PC-9 (cell line): ENCODE measurements at regions not wholly inside any gene's neighbourhood (a gene's known extent, or its start where the extent isn't known, plus 50 kb on each side); places are given as distances from the start of the nearest gene placed in this dataset.

Experiments used
- BruUV-seq: library from RNA; stranded (reverse); fragments of 400-500 nt; replicated peaks from 2 replicates; lab custom pipeline; 2021; lab: Mats Ljungman, UMichigan
- CTCF ChIA-PET: fragments of 300-600 bp; sonication (Branson Sonifier 250); formaldehyde crosslinking; loops from one replicate; lab custom pipeline; 2022; ENCODE audit warnings: antibody characterized with exemption; lab: Charles Lee
- POLR2A ChIA-PET: fragments of 300-600 bp; sonication (Branson Sonifier 250); formaldehyde crosslinking; loops from one replicate; lab custom pipeline; 2022; ENCODE audit warnings: antibody characterized with exemption; ENCODE audit not compliant: unreplicated experiment; lab: Charles Lee
- DNase-seq, 2 experiments: peaks; one replicate each; pipeline versions ENCODE4 v3.0.0 to v3.0.0-alpha.2; 2015 to 2022; ENCODE audit warnings: mixed read lengths in 1 of 2
- H2AFZ ChIP-seq: fragments of 200-600 bp; sonication (generic); 2 replicates; pipeline ENCODE4 v1.8.1; 2017; ENCODE audit warnings: antibody characterized with exemption
- H3F3A ChIP-seq: fragments of 200-600 bp; sonication (generic); 2 replicates; pipeline ENCODE4 v1.8.1; 2017; ENCODE audit warnings: antibody characterized with exemption, mild to moderate bottlenecking, low read depth; ENCODE audit not compliant: insufficient read depth
- H3K27ac ChIP-seq: fragments of 200-600 bp; sonication (generic); 2 replicates; pipeline ENCODE4 v1.6.1; 2016; ENCODE audit warnings: mixed run types
- H3K27me3 ChIP-seq: fragments of 200-600 bp; sonication (generic); 2 replicates; pipeline ENCODE4 v1.6.1; 2016; ENCODE audit warnings: low read depth, mixed run types; ENCODE audit not compliant: insufficient read depth
- H3K36me3 ChIP-seq: fragments of 200-600 bp; sonication (generic); 2 replicates; pipeline ENCODE4 v1.6.1; 2016; ENCODE audit warnings: low read depth, mixed run types
- H3K4me1 ChIP-seq: fragments of 200-600 bp; sonication (generic); replicated peaks from 2 replicates; pipeline ENCODE4 v1.6.1; 2016; ENCODE audit warnings: mixed run types; ENCODE audit not compliant: insufficient read depth
- H3K4me2 ChIP-seq: fragments of 200-600 bp; sonication (generic); 2 replicates; pipeline ENCODE4 v1.6.1; 2017; ENCODE audit warnings: mixed run types
- H3K4me3 ChIP-seq: fragments of 200-600 bp; sonication (generic); 2 replicates; pipeline ENCODE4 v1.6.1; 2016; ENCODE audit warnings: mixed run types
- H3K79me2 ChIP-seq: fragments of 200-600 bp; sonication (generic); 2 replicates; pipeline ENCODE4 v1.6.1; 2017; ENCODE audit warnings: low read depth, mixed run types
- H3K9me2 ChIP-seq: fragments of 200-600 bp; sonication (generic); 2 replicates; pipeline ENCODE4 v1.8.1; 2017; ENCODE audit warnings: mild to moderate bottlenecking; ENCODE audit not compliant: insufficient read depth
- H3K9me3 ChIP-seq: fragments of 200-600 bp; sonication (generic); 2 replicates; pipeline ENCODE4 v1.8.1; 2016; ENCODE audit warnings: low read depth; ENCODE audit not compliant: insufficient read depth
- H4K20me1 ChIP-seq: fragments of 200-600 bp; sonication (generic); 2 replicates; pipeline ENCODE4 v1.8.1; 2017; ENCODE audit not compliant: insufficient read depth
- EZH2 ChIP-seq: fragments of 200-600 bp; sonication (generic); IDR thresholded peaks from 2 replicates; pipeline ENCODE4 v1.8.0; 2017; ENCODE audit warnings: antibody characterized with exemption, low read depth
- intact Hi-C: fragments of 100-400 bp; cut with micrococcal nuclease; formaldehyde crosslinking; loops from one replicate; pipeline ENCODE4 v1.10.0; 2022; ENCODE audit not compliant: unreplicated experiment
- TF ChIP-seq, protein P1 (sequence below): fragments of 200-600 bp; sonication (generic); conservative IDR thresholded peaks from 2 replicates; pipeline ENCODE4 v1.6.1; 2017; ENCODE audit warnings: mixed run types, antibody characterized with exemption, mild to moderate bottlenecking, moderate library complexity

DNA sequence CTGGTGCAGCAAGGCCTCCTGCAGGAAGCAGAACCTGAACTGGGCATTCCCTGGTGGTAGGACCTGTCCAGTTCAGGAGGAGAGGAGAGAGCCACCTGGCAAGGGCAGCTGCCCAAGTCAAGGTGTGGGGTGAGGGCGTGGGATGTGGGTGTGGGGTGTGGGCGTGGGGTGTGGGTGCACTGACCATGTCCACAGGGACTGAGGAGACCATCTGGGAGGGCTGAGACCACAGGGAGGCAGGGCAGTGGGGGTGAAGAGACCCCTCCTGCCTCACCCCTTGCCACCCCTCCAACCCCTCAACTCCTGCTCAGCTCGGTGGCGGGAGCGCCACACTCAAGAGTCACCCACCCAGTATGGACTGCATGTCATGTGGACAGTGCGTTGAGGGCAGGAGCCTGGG lies 117.9 kb downstream of the CPZ start:
- Histone ChIP-seq H3K9me2 (no peaks in the 10 kb centered on the region), H3K36me3 (no peaks in the 10 kb centered on the region), H3K4me3 (no peak overlapping the region), H3K4me2 (no peak overlapping the region), H3K27me3 (peaks cover 70% of the 10 kb centered on the region), H2AFZ (no peak overlapping the region), H3K9me3 (no peaks in the 10 kb centered on the region), H4K20me1 (no peaks in the 10 kb centered on the region), H3K79me2 (no peaks in the 10 kb centered on the region), H3K4me1 (no peaks in the 10 kb centered on the region), H3K27ac (no peak overlapping the region), H3F3A (no peaks in the 10 kb centered on the region)
- CTCF ChIA-PET: no interaction called here
- POLR2A ChIA-PET: no interaction called here
- DNase-seq: no peak
- intact Hi-C loops: no loop called here
- BruUV-seq: no TSS peak
- TF ChIP-seq EZH2: no peak
- TF ChIP-seq, protein P1, sequence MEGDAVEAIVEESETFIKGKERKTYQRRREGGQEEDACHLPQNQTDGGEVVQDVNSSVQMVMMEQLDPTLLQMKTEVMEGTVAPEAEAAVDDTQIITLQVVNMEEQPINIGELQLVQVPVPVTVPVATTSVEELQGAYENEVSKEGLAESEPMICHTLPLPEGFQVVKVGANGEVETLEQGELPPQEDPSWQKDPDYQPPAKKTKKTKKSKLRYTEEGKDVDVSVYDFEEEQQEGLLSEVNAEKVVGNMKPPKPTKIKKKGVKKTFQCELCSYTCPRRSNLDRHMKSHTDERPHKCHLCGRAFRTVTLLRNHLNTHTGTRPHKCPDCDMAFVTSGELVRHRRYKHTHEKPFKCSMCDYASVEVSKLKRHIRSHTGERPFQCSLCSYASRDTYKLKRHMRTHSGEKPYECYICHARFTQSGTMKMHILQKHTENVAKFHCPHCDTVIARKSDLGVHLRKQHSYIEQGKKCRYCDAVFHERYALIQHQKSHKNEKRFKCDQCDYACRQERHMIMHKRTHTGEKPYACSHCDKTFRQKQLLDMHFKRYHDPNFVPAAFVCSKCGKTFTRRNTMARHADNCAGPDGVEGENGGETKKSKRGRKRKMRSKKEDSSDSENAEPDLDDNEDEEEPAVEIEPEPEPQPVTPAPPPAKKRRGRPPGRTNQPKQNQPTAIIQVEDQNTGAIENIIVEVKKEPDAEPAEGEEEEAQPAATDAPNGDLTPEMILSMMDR: no peak

DNA sequence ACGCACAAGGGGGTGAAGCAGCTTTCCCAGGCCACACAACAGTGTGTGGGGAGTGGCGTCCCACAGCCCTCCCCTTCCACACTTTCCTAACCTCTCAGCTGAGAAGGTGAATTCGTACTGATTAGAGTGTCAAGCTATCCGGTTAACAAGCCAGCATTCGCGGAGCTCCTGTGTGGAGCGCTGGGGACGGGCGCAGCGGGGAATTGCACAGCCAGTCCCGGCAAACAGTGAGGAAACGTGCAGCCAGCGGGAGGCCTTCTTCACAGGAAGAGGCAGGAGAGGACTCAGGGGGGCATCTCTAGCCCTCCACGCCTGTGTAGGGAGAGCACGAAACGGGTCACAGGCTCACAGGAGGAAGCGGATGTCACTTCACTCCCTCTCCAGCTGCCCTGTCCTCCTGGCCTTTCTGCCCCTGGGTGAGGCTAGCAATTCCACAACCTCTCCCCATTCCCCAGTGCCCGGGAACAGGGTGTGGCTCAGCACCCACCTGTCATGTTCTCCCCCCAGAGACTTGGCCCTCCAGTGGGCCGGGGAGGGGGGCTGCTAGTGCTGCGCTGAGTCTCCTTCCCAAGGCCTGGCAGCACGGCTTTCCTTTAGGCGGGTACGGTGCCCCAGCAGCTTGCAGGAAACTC lies 117.3 kb downstream of the CPZ start:
- ChIA-PET CTCF (no interaction called here), POLR2A (no interaction called here)

DNA sequence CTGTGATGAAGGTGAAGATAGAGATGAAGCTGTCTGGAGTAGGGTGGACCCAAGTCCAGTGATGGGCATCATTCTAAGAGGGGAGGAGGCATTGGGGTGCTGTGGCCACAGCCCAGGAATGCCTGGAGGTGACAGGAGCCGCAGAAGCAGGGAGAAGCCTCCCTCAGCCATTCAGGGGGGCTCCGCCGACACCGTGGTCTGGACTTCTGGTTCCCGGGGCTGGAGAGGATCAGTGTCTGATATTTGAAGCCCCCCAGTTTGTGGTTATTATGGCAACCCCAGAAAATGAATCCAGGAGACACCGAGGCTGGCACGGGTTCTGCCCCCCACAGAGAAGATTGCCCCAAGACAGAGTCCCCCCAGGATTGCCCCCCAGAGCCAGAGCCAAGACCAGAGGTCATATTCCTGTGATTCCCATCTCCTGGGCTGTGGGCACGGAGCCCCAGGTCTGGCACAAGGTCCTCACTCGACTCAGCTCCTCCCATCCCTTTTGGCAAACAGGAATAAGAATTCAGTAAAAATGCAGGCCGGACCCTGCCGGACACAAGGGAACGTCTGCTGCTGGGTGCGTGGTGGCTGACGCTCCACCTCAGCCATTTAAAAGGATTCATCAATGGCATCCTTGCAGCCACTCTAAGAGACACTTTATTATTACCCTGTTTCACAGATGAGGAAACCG lies 116.6 kb downstream of the CPZ start:
- Histone ChIP-seq H3K9me3 (no peaks in the 10 kb centered on the region), H4K20me1 (no peaks in the 10 kb centered on the region), H2AFZ (no peak overlapping the region), H3K79me2 (no peaks in the 10 kb centered on the region), H3K4me3 (no peak overlapping the region), H3K9me2 (no peaks in the 10 kb centered on the region), H3F3A (no peaks in the 10 kb centered on the region), H3K4me1 (no peaks in the 10 kb centered on the region), H3K27me3 (peaks cover 83% of the 10 kb centered on the region), H3K36me3 (no peaks in the 10 kb centered on the region), H3K4me2 (no peak overlapping the region), H3K27ac (no peak overlapping the region)
- CTCF ChIA-PET: no interaction called here
- no TSS peak for BruUV-seq
- DNase-seq: no peak
- TF ChIP-seq, protein P1: no peak
- no peak for TF ChIP-seq EZH2
- POLR2A ChIA-PET: no interaction called here
- intact Hi-C loops: no loop called here

More for the DNA sequence above, 117.3 kb downstream of the CPZ start:
- H3K4me1 ChIP-seq: no peaks in the 10 kb centered on the region
- peaks cover 76% of the 10 kb centered on the region for H3K27me3 ChIP-seq
- H4K20me1 ChIP-seq: no peaks in the 10 kb centered on the region
- no peak overlapping the region for H2AFZ ChIP-seq
- H3K9me2 ChIP-seq: no peaks in the 10 kb centered on the region
- H3K36me3 ChIP-seq: no peaks in the 10 kb centered on the region
- H3K9me3 ChIP-seq: no peaks in the 10 kb centered on the region
- no peak overlapping the region for H3K4me2 ChIP-seq
- TF ChIP-seq, protein P1: no peak
- TF ChIP-seq EZH2: no peak
- H3K27ac ChIP-seq: no peak overlapping the region
- intact Hi-C loops: no loop called here
- DNase-seq: no peak
- no peaks in the 10 kb centered on the region for H3K79me2 ChIP-seq
- BruUV-seq: no TSS peak
- no peak overlapping the region for H3K4me3 ChIP-seq
- H3F3A ChIP-seq: no peaks in the 10 kb centered on the region
